ENCODE measurements at regions not wholly inside any gene's neighbourhood (a gene's known extent, or its start where the extent isn't known, plus 50 kb on each side); places are given as distances from the start of the nearest gene placed in this dataset.

- TF ChIP-seq CTCF (IDR thresholded peaks at IDR 0.05; ENCODE audit: low read depth, low read length, missing input control) = no peak
- TF ChIP-seq JUND (IDR thresholded peaks at IDR 0.05) = no peak
- TF ChIP-seq TAF1 (conservative IDR thresholded peaks at IDR 0.05) = no peak
- TF ChIP-seq EGR1 (IDR thresholded peaks at IDR 0.05; ENCODE audit: low read depth in 2 of 2) = no peak
- TF ChIP-seq GABPA (IDR thresholded peaks at IDR 0.05 in 1 of 2, conservative IDR thresholded peaks at IDR 0.05 in 1 of 2) = no peak
Measured at GRCh38 chr5:167296066-167296465, 995.4 kb upstream of the WWC1 start.

Data from liver (tissue), 3 donors.